SK-N-SH (cell line): ENCODE measurements at regions not wholly inside any gene's neighbourhood (a gene's known extent, or its start where the extent isn't known, plus 50 kb on each side); places are given as distances from the start of the nearest gene placed in this dataset.

Experiments used
- CTCF ChIA-PET: fragments of 300-600, 350-600 bp; formaldehyde crosslinking; extraction: SDS; loops from one replicate; lab custom pipeline; 2021; lab: Yijun Ruan, JAX
- POLR2A ChIA-PET: fragments of 350-600 bp; sonication (Branson Sonifier 250); formaldehyde crosslinking; extraction: SDS; loops from one replicate; lab custom pipeline; 2020; ENCODE audit warnings: antibody characterized with exemption, inconsistent platforms; lab: Yijun Ruan, JAX
- DNase-seq: peaks from one replicate; pipeline ENCODE4 v3.0.0; 2012
- H2AFZ ChIP-seq: fragments of 200-600 bp; sonication (generic); 2 replicates; pipeline ENCODE4 v1.8.1; 2016; ENCODE audit warnings: antibody characterized with exemption, mild to moderate bottlenecking, low read depth
- H3F3A ChIP-seq: fragments of 200-600 bp; sonication (generic); replicated peaks from 2 replicates; pipeline ENCODE3; 2016; ENCODE audit warnings: antibody characterized with exemption, mild to moderate bottlenecking; ENCODE audit not compliant: insufficient read depth
- H3K27ac ChIP-seq, 2 experiments: fragments of 200-500 bp in 1 of 2; fragments of 200-600 bp in 1 of 2; sonication (Bioruptor generic) in 1 of 2; sonication (generic), shearing (Covaris generic) in 1 of 2; 2 replicates each; pipeline versions ENCODE4 v1.5.1 to v1.6.1; 2014 to 2016; ENCODE audit warnings: low read depth in 2 of 2, inconsistent platforms in 1 of 2, low read length in 1 of 2, mild to moderate bottlenecking in 1 of 2, mixed read lengths in 1 of 2
- H3K27me3 ChIP-seq: fragments of 200-600 bp; sonication (generic), shearing (Covaris generic); 2 replicates; pipeline ENCODE4 v1.6.1; 2016; ENCODE audit warnings: mixed run types; ENCODE audit not compliant: insufficient read depth
- H3K36me3 ChIP-seq, 2 experiments: fragments of 200-500 bp in 1 of 2; fragments of 200-600 bp in 1 of 2; sonication (Bioruptor generic) in 1 of 2; sonication (generic) in 1 of 2; replicated peaks in 1 of 2; 2 replicates each; pipeline versions ENCODE3 to v1.5.1; 2014 to 2016; ENCODE audit warnings: low read length in 1 of 2, mild to moderate bottlenecking in 1 of 2; ENCODE audit not compliant: insufficient read depth in 2 of 2, control insufficient read depth in 1 of 2
- H3K4me1 ChIP-seq, 2 experiments: fragments of 200-500 bp in 1 of 2; fragments of 200-600 bp in 1 of 2; sonication (Bioruptor generic) in 1 of 2; sonication (generic), shearing (Covaris generic) in 1 of 2; 2 replicates each; pipeline versions ENCODE4 v1.5.1 to v1.6.1; 2014 to 2016; ENCODE audit warnings: low read depth in 1 of 2, low read length in 1 of 2, mixed run types in 1 of 2; ENCODE audit not compliant: insufficient read depth in 2 of 2, control insufficient read depth in 1 of 2
- H3K4me2 ChIP-seq: fragments of 200-600 bp; sonication (generic), shearing (Covaris generic); 2 replicates; pipeline ENCODE4 v1.6.1; 2017; ENCODE audit warnings: mixed run types
- H3K4me3 ChIP-seq, 2 experiments: fragments of 200-500 bp in 1 of 2; fragments of 200-600 bp in 1 of 2; sonication (Bioruptor generic) in 1 of 2; sonication (generic), shearing (Covaris generic) in 1 of 2; 2 replicates each; pipeline versions ENCODE4 v1.5.1 to v1.8.1; 2014 to 2016; ENCODE audit warnings: low read depth in 2 of 2, inconsistent platforms in 1 of 2, low read length in 1 of 2, mild to moderate bottlenecking in 1 of 2, mixed read lengths in 1 of 2, moderate library complexity in 1 of 2
- H3K79me2 ChIP-seq: fragments of 200-600 bp; sonication (generic); 2 replicates; pipeline ENCODE4 v1.8.1; 2017; ENCODE audit warnings: mild to moderate bottlenecking; ENCODE audit not compliant: insufficient read depth
- H3K9ac ChIP-seq: fragments of 200-600 bp; sonication (generic); 2 replicates; pipeline ENCODE4 v1.6.1; 2017; ENCODE audit warnings: mixed run types
- H3K9me2 ChIP-seq: fragments of 200-600 bp; sonication (generic); 2 replicates; pipeline ENCODE4 v1.6.1; 2017; ENCODE audit warnings: mixed run types
- H3K9me3 ChIP-seq: fragments of 200-600 bp; sonication (generic); 2 replicates; pipeline ENCODE4 v1.6.1; 2017; ENCODE audit warnings: mixed run types, mild to moderate bottlenecking, moderate library complexity
- H4K20me1 ChIP-seq: fragments of 200-600 bp; sonication (generic); 2 replicates; pipeline ENCODE4 v1.6.1; 2017; ENCODE audit warnings: mild to moderate bottlenecking, mixed run types; ENCODE audit not compliant: insufficient read depth
- CHD2 ChIP-seq: fragments of 150-350 bp; IDR thresholded peaks from 2 replicates; pipeline ENCODE4 v1.6.1; 2018; ENCODE audit warnings: low read length; ENCODE audit not compliant: partially characterized antibody
- CTCF ChIP-seq: fragments of 200-600 bp; sonication (generic); IDR thresholded peaks from 2 replicates; pipeline ENCODE4 v1.6.1; 2017; ENCODE audit warnings: antibody characterized with exemption, mild to moderate bottlenecking, moderate library complexity
- ELF1 ChIP-seq: IDR thresholded peaks from 2 replicates; pipeline ENCODE4 v1.4.0; 2012
- EP300 ChIP-seq, 2 experiments: IDR thresholded peaks; 2 replicates each; pipeline versions ENCODE4 v1.4.0 to v1.6.1; 2012; ENCODE audit warnings: borderline replicate concordance in 1 of 2, low read depth in 1 of 2, low read length in 1 of 2
- EZH2phosphoT487 ChIP-seq: fragments of 200-600 bp; sonication (generic); IDR thresholded peaks from 2 replicates; pipeline ENCODE4 v1.6.1; 2017; ENCODE audit warnings: low read depth, mixed run types, mild to moderate bottlenecking, antibody characterized with exemption, moderate library complexity, borderline replicate concordance
- FOSL2 ChIP-seq: IDR thresholded peaks from 2 replicates; pipeline ENCODE4 v1.4.0; 2012; ENCODE audit warnings: low read depth, mild to moderate bottlenecking, moderate library complexity, borderline replicate concordance
- FOXJ3 ChIP-seq: sonication (generic); formaldehyde crosslinking; IDR thresholded peaks from 2 replicates; pipeline ENCODE4 v1.5.1; 2020; ENCODE audit warnings: mild to moderate bottlenecking, missing genetic modification reagents
- FOXM1 ChIP-seq: IDR thresholded peaks from 2 replicates; pipeline ENCODE4 v1.4.0; 2012; ENCODE audit warnings: low read depth, mild to moderate bottlenecking
- GABPA ChIP-seq: IDR thresholded peaks from 2 replicates; pipeline ENCODE4 v1.4.0; 2012; ENCODE audit warnings: low read depth, mild to moderate bottlenecking
- MAX ChIP-seq: IDR thresholded peaks from 2 replicates; pipeline ENCODE4 v1.4.0; 2012; ENCODE audit warnings: low read depth
- MEF2A ChIP-seq: IDR thresholded peaks from 2 replicates; pipeline ENCODE4 v1.4.0; 2012; ENCODE audit warnings: low read depth, borderline replicate concordance
- NRF1 ChIP-seq: IDR thresholded peaks from 2 replicates; pipeline ENCODE4 v1.6.1; 2012; ENCODE audit warnings: low read depth, mild to moderate bottlenecking, low read length
- PBX3 ChIP-seq: IDR thresholded peaks from 2 replicates; pipeline ENCODE4; 2012
- POLR2AphosphoS5 ChIP-seq: IDR thresholded peaks from 2 replicates; pipeline ENCODE4 v1.6.1; 2012; ENCODE audit warnings: low read depth, low read length
- RAD21 ChIP-seq: IDR thresholded peaks from 2 replicates; pipeline ENCODE4 v1.6.1; 2012; ENCODE audit warnings: mild to moderate bottlenecking, low read length
- RCOR1 ChIP-seq: fragments of 150-350 bp; IDR thresholded peaks from 2 replicates; pipeline ENCODE4 v1.6.1; 2017; ENCODE audit warnings: antibody characterized with exemption, low read length
- RFX5 ChIP-seq: IDR thresholded peaks from 2 replicates; pipeline ENCODE4 v1.6.1; 2012; ENCODE audit warnings: mild to moderate bottlenecking, improper control_type of control experiment, low read length
- SMC3 ChIP-seq: IDR thresholded peaks from 2 replicates; pipeline ENCODE4 v1.6.1; 2012; ENCODE audit warnings: low read depth, low read length, improper control_type of control experiment
- TAF1 ChIP-seq: IDR thresholded peaks from 2 replicates; pipeline ENCODE4 v1.6.1; 2012; ENCODE audit warnings: low read depth, mild to moderate bottlenecking, low read length, moderate library complexity, borderline replicate concordance
- TEAD4 ChIP-seq: IDR thresholded peaks from 2 replicates; pipeline ENCODE4 v1.4.0; 2012; ENCODE audit warnings: mild to moderate bottlenecking, borderline replicate concordance; ENCODE audit not compliant: insufficient read depth
- YY1 ChIP-seq: IDR thresholded peaks from 2 replicates; pipeline ENCODE4 v1.4.0; 2012; ENCODE audit warnings: low read depth, mild to moderate bottlenecking
- ZBTB33 ChIP-seq: IDR thresholded peaks from 2 replicates; pipeline ENCODE4 v1.4.0; 2012; ENCODE audit warnings: low read depth, borderline replicate concordance
- WGBS: methylation state at CpG from one replicate; pipeline ENCODE4 v1.1.6; 2017; ENCODE audit warnings: low lambda C conversion rate; 5-methylcytosine and 5-hydroxymethylcytosine counted together

GRCh38 chr13:104805346-104805745, 1730.1 kb downstream of the EFNB2 start:
- Histone ChIP-seq H3K4me1 (no peaks in the 10 kb centered on the region), H3F3A (no peaks in the 10 kb centered on the region), H3K27me3 (no peaks in the 10 kb centered on the region), H3K79me2 (no peaks in the 10 kb centered on the region), H4K20me1 (no peaks in the 10 kb centered on the region), H2AFZ (no peak overlapping the region), H3K9me3 (no peaks in the 10 kb centered on the region), H3K4me3 (no peak overlapping the region), H3K36me3 (no peaks in the 10 kb centered on the region), H3K4me2 (no peak overlapping the region), H3K27ac (no peak overlapping the region), H3K9ac (no peak overlapping the region), H3K9me2 (no peaks in the 10 kb centered on the region)
- DNase-seq: no peak
- CTCF ChIA-PET: no interaction called here
- POLR2A ChIA-PET: no interaction called here
- TF ChIP-seq RAD21: no peak
- no peak for TF ChIP-seq TEAD4
- TF ChIP-seq CHD2: no peak
- TF ChIP-seq FOSL2: no peak
- TF ChIP-seq MAX: no peak
- TF ChIP-seq GABPA: no peak
- TF ChIP-seq CTCF: no peak
- no peak for TF ChIP-seq RCOR1
- no peak for TF ChIP-seq PBX3
- TF ChIP-seq RFX5: no peak
- TF ChIP-seq YY1: no peak
- no peak for TF ChIP-seq ELF1
- no peak for TF ChIP-seq SMC3
- no peak for TF ChIP-seq TAF1
- WGBS: 40% methylated on average over 2 of the region's 2 CpGs

- Histone ChIP-seq H3K9ac (no peak overlapping the region), H3K27ac (no peak overlapping the region), H3K9me2 (no peaks in the 10 kb centered on the region), H3K4me2 (no peak overlapping the region), H2AFZ (no peak overlapping the region), H3K36me3 (no peaks in the 10 kb centered on the region), H4K20me1 (no peaks in the 10 kb centered on the region), H3K27me3 (no peaks in the 10 kb centered on the region), H3K4me3 (no peak overlapping the region), H3K4me1 (peaks cover 0 to 3% of the 10 kb centered on the region in 2 experiments; a peak in 1 of 4 replicates), H3K79me2 (no peaks in the 10 kb centered on the region), H3K9me3 (no peaks in the 10 kb centered on the region), H3F3A (no peaks in the 10 kb centered on the region)
- TF ChIP-seq MEF2A (no peak), EZH2phosphoT487 (no peak), CTCF (no peak), FOXJ3 (CRISPR knock-in tag) (no peak), YY1 (no peak), POLR2AphosphoS5 (no peak), ZBTB33 (no peak), FOXM1 (no peak), EP300 (IDR thresholded peaks at IDR 0.05; ENCODE audit: borderline replicate concordance in 1 of 2, low read depth in 1 of 2, low read length in 1 of 2) (no peak), RCOR1 (no peak), NRF1 (no peak), FOSL2 (no peak)
- DNase-seq: no peak
- ChIA-PET POLR2A (no interaction called here), CTCF (no interaction called here)
- 19% methylated on average over 2 of the region's 2 CpGs for WGBS
Observed at GRCh38 chr13:104799152-104799551, 1732.9 kb upstream of the SLC10A2 start.
